A673 (cell line): ENCODE measurements at regions not wholly inside any gene's neighbourhood (a gene's known extent, or its start where the extent isn't known, plus 50 kb on each side); places are given as distances from the start of the nearest gene placed in this dataset.

Experiments
- EZH2 ChIP-seq: fragments of 200-600 bp; sonication (generic); IDR thresholded peaks from 2 replicates; pipeline ENCODE4 v1.6.1; 2017; ENCODE audit warnings: borderline replicate concordance, low read depth, mild to moderate bottlenecking, mixed read lengths, antibody characterized with exemption, low read length; ENCODE audit not compliant: poor library complexity, severe bottlenecking
- TF ChIP-seq, protein P1 (sequence below): fragments of 300-800, 200-600 bp; sonication (generic); conservative IDR thresholded peaks from 2 replicates; pipeline ENCODE4 v1.5.1; 2017; ENCODE audit warnings: low read depth, mild to moderate bottlenecking, antibody characterized with exemption, low read length, moderate library complexity, mixed read lengths

DNA sequence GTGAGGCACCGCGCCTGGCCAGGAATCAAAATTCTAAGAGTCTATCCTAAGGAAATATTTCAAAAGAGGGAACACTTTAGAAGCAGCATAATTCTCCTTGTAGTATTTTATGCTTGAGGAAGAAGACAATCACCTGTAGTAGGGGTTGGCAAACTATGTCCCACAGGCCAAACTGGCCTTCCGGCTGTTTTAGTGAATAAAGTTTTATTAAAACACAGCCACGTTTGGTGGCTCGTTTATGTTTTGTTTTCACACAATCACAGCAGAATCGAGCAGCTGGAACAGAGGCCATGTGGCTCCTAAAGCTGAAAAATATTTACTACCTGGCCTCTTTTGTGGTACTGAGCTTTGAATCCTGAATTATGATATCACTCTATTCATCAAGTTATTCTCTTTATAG, 131.7 kb upstream of the TNS3 start:
- TF ChIP-seq, protein P1, sequence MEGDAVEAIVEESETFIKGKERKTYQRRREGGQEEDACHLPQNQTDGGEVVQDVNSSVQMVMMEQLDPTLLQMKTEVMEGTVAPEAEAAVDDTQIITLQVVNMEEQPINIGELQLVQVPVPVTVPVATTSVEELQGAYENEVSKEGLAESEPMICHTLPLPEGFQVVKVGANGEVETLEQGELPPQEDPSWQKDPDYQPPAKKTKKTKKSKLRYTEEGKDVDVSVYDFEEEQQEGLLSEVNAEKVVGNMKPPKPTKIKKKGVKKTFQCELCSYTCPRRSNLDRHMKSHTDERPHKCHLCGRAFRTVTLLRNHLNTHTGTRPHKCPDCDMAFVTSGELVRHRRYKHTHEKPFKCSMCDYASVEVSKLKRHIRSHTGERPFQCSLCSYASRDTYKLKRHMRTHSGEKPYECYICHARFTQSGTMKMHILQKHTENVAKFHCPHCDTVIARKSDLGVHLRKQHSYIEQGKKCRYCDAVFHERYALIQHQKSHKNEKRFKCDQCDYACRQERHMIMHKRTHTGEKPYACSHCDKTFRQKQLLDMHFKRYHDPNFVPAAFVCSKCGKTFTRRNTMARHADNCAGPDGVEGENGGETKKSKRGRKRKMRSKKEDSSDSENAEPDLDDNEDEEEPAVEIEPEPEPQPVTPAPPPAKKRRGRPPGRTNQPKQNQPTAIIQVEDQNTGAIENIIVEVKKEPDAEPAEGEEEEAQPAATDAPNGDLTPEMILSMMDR = no peak
- no peak for TF ChIP-seq EZH2
